ENCODE measurements at regions not wholly inside any gene's neighbourhood (a gene's known extent, or its start where the extent isn't known, plus 50 kb on each side); places are given as distances from the start of the nearest gene placed in this dataset.

- H3K4me2 ChIP-seq (ENCODE audit: insufficient read depth, insufficient read length, low read length) = no peak overlapping the region
- H2BK120ac ChIP-seq (ENCODE audit: low read depth, low read length, poor library complexity, severe bottlenecking) = no peak overlapping the region
- H3K23ac ChIP-seq (ENCODE audit: insufficient read length, low read depth, low read length) = no peak overlapping the region
- no peak overlapping the region for H2BK12ac ChIP-seq (ENCODE audit: insufficient read length, low read depth, low read length)
- no peaks in the 10 kb centered on the region for H3K27me3 ChIP-seq (ENCODE audit: insufficient read depth, low read length)
- H3K18ac ChIP-seq (ENCODE audit: insufficient read length, low read depth, low read length) = no peak overlapping the region
- no peak overlapping the region for H3K4ac ChIP-seq (ENCODE audit: low read depth, low read length)
- H3K9me3 Mint-ChIP-seq = no peaks in the 10 kb centered on the region
- H3K23me2 ChIP-seq (ENCODE audit: insufficient read length, low read depth, low read length, poor library complexity, severe bottlenecking) = no peaks in the 10 kb centered on the region
- no peak overlapping the region for H3T11ph ChIP-seq (ENCODE audit: low read length)
- H2BK15ac ChIP-seq (ENCODE audit: low read depth, low read length) = no peak overlapping the region
- no peaks in the 10 kb centered on the region for H3K9me3 ChIP-seq (ENCODE audit: control insufficient read depth, low read depth, low read length)
- no peaks in the 10 kb centered on the region for H3K36me3 Mint-ChIP-seq (ENCODE audit: insufficient read depth in 1 of 3, low read depth in 3 of 3)
- no peak overlapping the region for H2BK20ac ChIP-seq (ENCODE audit: low read depth, low read length, poor library complexity, severe bottlenecking)
- no peak overlapping the region for H3K14ac ChIP-seq (ENCODE audit: insufficient read depth, low read length)
- no peak for DNase-seq
- no peak overlapping the region for H2AK5ac ChIP-seq (ENCODE audit: insufficient read length, low read length)
- H3K27ac ChIP-seq (ENCODE audit: insufficient read length, low read depth, low read length) = no peak overlapping the region
- no peak overlapping the region for H4K91ac ChIP-seq (ENCODE audit: insufficient read length, low read depth, low read length)
- no peak overlapping the region for H3K27ac Mint-ChIP-seq
- WGBS (ENCODE audit: extremely low coverage, insufficient read length, low lambda C conversion rate) = no CpG with 5 or more reads among the region's 1 CpG
- no peak overlapping the region for H2AFZ ChIP-seq (ENCODE audit: low read length)
- H3K4me1 Mint-ChIP-seq = peaks cover 0 to 2% of the 10 kb centered on the region in 2 experiments; a peak in 1 of 4 replicates
- no peak overlapping the region for H4K8ac ChIP-seq (replicated peaks; ENCODE audit: insufficient read length, low read depth, low read length)
- no peak overlapping the region for H3K4me3 Mint-ChIP-seq
- no peaks in the 10 kb centered on the region for H3K27me3 Mint-ChIP-seq (ENCODE audit: low read depth)
- no peaks in the 10 kb centered on the region for H3K79me2 ChIP-seq (ENCODE audit: insufficient read depth, low read length)
- no peaks in the 10 kb centered on the region for H3K4me1 ChIP-seq (ENCODE audit: insufficient read depth, low read length)
- no peak overlapping the region for H3K9ac ChIP-seq (ENCODE audit: extremely low read depth, insufficient read length, low read length)
- H4K5ac ChIP-seq (ENCODE audit: insufficient read length, low read depth, low read length) = no peak overlapping the region
- TF ChIP-seq CTCF (conservative IDR thresholded peaks at IDR 0.05) = no peak
- no peak overlapping the region for H2BK5ac ChIP-seq (ENCODE audit: insufficient read length, low read length)
- no peaks in the 10 kb centered on the region for H4K20me1 ChIP-seq (ENCODE audit: control insufficient read depth, insufficient read depth, insufficient read length)
- no peak overlapping the region for H3K56ac ChIP-seq (ENCODE audit: insufficient read length, low read depth, low read length)
- H3K79me1 ChIP-seq (ENCODE audit: insufficient read depth, low read depth, low read length, poor library complexity, severe bottlenecking) = no peaks in the 10 kb centered on the region
These were observed 156.3 kb upstream of the LRIG3 start for GRCh38 chr12:59076622-59077021.
